ENCODE measurements at regions not wholly inside any gene's neighbourhood (a gene's known extent, or its start where the extent isn't known, plus 50 kb on each side); places are given as distances from the start of the nearest gene placed in this dataset.
"Not testable (repeated sequence)": the region's sequence is repeated elsewhere in the genome, so short reads cannot be mapped to it uniquely, and the experiment has no call there.

DNA sequence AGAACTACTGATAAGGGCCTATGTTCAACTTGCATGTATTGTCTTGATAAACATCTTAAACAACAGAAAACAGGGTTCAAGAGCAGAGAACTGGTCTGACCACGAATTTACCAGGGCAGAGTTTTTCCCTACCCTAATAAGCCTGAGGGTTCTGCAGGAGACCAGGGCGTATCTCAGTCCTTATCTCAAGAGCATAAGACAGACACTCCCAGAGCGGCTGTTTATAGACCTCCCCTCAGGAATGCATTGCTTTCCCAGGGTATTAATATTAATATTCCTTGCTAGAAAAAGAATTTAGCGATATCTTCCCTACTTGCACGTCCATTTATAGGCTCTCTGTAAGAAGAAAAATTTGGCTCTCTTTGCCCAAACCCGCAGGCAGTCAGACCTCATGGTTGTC lies 637.2 kb downstream of the EPM2A start:
- DNase-seq (ENCODE audit: low read depth, low spot score), result not testable (repeated sequence)

DNA sequence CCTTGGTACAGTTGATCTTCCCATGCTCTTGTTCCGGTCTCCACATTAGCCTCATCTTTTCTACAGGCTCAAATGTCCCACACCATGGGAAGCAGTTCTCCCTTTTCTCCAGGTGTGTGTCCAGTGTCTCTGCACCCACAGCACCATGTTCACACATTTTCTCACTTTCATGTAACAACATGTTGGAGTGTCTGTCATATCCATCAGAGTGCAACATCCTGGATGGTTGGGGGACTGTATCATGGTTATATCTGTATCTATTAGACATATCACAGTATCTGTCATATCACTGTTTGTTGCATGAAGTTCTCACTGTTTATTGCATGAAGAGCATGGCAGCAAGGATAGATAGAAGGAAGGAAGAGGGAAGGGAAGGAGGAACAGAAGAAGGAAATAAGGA lies 635.6 kb downstream of the EPM2A start:
- no peak for DNase-seq (ENCODE audit: low read depth, low spot score)

DNA sequence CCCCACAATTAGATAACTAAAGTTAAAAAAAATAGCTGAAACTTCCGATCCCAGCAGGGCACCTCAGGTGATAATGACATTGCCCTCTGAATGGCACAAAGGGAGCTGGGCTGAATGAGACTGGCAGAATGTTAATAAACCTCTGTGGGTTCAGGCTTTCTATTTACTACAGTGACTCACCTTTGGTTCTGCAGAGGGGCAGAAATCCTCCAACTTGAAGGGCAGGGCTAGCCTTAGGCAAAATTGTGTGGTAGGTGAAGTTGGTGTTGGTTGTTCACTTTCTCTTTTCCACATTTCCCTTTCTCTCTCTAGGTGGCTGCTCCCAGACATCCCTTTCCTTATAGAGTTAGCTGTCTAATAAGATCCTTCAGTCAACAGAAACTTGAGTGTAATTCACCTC lies 625.2 kb downstream of the EPM2A start:
- no peak for DNase-seq (ENCODE audit: low read depth, low spot score)

DNA sequence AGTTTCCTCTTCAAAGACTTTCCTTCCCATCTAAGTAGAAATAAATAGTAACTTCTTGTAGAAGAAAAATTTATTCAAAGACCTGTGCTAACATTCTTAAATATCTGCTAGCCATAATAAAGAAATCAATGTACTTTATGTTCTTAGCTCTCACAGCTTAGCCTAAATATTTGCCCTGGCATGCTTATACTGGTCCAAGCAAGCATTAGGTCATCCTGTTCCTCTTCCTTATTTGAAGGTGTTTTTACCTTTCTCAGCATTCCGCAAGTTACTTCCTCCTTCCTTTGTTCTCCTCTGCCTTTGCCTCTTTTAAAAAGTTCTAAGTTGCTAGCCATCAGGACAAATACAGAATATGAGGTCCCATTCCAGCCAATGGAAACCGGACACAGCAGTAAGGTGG lies 623.9 kb downstream of the EPM2A start:
- DNase-seq (ENCODE audit: low read depth, low spot score), result not testable (repeated sequence)

DNA sequence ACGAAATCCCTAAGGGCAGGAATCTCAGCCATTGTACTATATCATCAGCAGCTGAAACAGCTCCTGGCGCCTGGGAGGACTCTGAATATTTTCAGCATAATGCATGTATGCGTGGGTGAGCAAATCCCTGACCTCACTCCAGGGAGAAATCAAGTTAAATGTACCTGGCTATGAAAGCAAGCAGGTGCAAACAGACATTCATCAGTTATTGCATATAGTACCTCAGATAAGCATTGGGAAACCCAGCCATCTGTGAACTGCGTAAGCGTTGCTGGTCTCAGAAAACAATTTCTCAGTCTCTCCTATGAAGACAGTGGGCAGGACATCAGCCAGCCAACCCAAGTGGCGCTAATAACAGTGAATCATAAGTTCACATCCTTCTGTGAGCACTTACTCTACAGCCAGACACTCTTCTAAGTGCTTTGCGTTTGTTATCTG lies 622.6 kb downstream of the EPM2A start:
- peak; percentile 4 for DNase-seq (ENCODE audit: low read depth, low spot score)

DNA sequence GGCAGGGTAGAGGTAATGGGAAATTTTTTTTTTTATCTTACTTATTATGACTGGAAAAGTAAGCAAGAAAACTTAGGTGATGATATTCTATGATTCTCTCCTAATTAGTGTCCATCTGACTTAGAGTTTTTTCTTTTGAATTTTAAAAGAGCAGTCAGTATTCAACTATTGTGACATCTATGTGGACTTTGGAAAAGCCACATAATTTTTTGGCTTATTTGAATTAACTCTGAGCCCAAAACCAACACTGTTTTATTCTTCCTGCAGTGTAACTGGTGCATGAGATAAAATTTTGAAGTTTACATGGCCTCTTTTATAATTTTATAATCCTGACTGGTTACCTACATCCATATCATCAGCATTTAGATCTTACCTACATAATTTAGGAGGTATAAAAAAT lies 619.7 kb downstream of the EPM2A start:
- DNase-seq (ENCODE audit: low read depth, low spot score), result no peak

DNA sequence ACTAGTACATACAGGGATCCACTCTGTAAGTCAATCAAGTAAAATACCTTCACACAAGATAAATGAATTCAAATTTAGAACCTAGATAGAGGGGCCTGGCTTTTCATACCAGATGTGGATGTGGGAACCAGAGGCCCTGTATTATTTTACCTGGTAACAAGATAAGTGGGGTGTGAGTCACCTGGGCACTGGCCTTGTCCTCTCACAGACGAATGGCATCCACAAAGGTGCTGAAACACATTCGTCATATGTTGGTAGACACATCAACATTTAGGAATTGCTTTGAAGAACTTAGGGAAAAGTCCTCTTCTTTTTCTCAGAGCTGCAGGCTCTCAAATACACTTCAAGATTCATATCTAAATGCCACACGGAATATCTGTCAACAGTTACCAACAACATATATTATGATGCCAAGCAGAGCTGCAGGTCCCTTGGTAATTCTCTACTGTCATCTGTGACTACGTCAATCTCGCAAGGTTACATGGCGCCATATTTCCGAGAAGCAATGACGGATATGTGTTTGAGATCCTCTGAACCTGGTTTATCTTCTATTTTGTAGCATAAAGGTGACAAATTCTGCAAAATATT lies 618.6 kb downstream of the EPM2A start:
- DNase-seq (ENCODE audit: low read depth, low spot score), result no peak

DNA sequence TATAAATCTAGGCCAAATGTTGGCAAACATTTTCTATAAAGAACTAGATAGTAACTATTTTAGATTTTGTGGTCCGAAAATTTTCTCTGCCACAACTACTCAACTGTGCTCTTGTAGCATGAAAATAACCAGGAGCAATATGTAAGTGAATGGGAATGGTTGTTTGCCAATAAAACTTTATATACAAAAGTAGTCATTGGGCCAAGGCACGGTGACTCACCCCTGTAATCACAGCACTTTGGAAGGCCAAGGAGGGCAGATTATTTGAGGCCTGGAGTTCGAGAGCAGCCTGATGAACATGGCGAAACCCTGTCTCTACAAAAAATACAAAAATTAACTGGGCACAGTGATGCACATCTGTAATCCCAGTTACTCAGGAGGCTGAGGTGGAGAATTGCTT lies 617.1 kb downstream of the EPM2A start:
- no peak for DNase-seq (ENCODE audit: low read depth, low spot score)

DNA sequence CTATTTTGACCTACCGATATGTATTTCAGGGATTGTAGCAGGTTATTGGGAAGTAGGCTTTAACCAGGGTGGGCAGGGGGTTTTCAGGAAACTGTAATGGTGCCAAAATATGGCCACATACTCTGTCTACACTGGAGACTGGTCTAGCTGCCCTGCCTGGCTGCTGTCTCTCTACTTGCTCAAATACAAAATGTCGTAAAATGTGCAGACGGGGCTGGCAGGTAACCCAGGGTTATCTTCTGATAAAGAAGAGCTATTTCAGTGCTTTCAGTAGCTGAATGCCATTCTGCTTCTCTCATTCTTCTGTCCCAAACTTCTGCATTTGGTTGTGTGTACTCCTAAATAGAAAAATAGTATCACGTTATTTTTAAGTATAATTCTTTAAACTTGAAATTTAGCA lies 616.2 kb downstream of the EPM2A start:
- DNase-seq (ENCODE audit: low read depth, low spot score), result no peak

DNA sequence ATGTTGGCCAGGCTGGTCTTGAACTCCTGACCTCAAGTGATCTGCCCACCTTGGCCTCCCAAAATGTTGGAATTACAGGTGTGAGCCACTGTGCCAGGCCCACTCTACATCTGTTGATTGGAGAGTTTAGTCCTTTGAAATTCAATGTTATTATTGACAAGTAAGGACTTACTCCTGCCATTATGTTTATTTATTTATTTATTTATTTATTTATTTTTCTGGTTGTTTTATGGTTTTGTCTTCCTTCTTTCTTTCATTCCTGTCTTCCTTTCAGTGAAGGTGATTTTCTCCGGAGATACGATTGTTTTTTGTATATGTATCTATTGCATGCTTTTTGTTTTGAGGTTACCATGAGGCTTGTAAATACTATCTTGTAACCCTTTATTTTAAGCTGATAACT lies 602.6 kb downstream of the EPM2A start:
- no peak for DNase-seq (ENCODE audit: low read depth, low spot score)

DNA sequence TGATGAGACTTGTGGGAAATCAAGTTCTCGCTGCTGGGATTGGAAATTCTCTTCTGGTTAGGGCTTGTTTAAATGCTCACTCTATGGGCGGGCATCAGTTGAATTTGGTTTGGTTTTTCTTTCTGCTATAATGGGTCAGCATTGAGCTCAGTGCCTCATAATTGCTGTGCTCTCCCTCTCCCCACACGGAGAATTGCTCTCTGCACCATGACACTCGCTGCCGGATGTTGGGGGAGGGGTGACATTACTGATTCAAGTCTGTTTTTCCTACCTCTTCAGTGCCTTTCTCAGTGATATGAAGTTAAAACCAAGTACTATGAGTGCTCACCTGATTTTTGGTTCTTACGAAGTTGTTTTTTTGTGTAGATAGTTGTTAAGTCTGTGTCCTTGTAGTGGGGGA lies 599.6 kb downstream of the EPM2A start:
- DNase-seq (ENCODE audit: low read depth, low spot score), result no peak

DNA sequence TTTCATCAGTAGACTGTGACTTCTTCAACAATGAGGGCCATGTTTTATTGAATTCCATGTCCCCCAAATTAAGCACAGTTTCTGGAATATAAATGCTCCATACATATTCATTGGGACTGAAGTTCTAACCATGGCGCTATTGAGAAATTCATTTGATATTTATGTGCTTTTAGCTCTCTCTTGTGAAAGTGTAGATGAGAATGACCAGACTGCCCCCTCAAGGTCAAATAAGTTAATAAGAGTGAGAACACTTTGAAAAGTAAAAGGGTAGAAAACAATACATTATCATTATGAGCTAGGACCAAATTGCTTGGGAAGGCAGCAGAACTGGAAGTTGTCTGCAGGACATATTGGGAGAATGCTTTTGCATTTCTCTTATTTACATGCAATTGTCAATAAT lies 597.9 kb downstream of the EPM2A start:
- DNase-seq (ENCODE audit: low read depth, low spot score), result peak; percentile 31

DNA sequence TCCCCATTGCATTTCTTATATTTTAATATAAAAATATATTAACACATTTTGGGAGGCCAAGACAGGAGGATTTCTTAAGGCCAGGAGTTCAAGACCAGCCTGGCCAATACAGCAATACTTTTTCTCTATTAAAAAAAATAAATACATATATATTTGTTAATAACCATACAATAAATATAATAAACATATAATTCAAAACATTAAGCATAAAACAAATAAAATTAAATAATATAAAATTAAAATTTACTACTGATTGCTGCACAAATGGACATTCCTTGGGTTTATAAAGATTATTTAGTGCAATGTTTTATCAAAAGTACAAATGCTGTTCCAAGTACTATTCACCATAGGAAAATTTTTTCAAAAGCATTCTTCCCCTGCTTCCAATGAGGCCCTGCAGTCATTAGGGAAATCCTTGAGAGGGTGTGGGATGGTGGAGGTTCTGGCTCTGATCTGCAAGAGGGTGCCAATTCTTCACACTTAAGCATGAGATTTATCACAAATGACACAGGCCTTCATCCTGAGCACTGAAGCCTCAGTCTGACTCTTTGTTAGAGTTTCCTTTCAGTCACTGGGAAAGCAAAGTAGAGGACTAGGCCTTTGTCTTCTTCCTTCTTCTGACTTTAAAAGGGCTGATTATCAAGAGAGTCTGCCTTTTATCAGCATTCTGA lies 596.7 kb downstream of the EPM2A start:
- DNase-seq (ENCODE audit: low read depth, low spot score), result no peak

DNA sequence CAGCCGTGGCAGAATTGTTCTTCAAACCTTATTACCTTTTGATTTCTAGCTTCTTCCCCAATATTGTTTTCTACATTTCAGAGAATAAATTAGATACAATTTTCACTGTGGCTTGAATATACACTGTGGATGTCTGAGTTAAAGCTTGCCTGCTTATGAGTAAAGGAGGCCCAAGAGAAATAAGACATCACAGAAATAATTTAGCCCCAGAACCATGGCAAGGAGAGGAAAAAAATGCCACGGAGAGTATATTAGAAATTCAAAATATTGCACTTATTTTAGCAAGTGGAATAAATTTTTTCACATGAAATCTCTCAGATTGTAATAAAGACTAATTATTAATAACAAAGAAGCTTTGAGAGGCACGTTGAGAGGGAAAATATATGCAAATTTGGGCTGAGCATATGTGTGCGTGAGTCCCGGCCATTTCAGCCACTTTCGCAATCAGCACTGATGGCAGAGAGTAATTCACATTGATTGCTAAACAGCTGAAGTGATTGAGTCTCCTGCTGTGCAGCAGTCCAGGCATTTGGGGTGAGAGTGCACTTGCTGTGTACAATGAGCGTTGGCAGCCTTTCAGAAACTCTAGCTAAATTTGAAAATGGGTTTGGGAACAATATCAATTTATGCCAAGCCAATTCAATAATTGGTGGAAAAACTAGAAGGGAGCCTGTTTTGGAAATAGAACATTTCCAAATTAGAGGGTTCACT lies 596.0 kb downstream of the EPM2A start:
- no peak for DNase-seq (ENCODE audit: low read depth, low spot score)

DNA sequence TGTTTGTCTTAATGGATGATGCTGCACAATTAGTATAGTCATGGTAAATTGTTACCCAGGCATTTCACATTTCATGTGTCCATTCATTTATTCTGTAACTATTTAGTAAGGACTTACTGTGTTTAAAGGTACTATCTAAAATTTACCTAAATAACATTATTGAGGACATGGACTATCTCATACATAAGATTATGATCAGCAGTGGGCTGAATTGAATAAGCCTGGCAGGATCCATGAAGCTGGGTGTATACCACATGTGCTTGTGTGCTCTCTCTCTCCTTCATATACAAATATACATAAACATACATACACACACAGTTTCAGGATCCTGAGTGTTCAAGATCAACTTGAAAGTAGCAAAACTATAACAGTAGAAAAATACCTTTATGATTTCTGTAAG lies 595.4 kb downstream of the EPM2A start:
- no peak for DNase-seq (ENCODE audit: low read depth, low spot score)

DNA sequence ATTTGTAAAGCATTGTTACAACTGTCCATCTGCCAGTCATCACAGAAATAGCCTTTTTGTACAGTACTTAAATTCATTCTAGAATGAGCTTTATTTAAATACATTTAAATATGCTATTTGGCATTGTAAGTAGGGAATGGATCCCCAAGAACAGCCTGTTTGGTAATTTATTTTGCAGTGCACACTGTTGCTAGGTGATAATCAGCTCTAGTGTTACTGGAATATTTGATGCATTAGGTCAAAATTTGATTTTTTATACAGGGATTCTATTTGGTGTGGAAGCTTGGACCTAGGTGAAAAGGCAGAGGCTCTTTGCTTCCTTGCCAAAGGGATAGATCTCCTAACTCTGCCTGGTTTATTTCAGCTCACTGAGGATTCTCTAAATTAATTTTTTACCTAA lies 593.7 kb downstream of the EPM2A start:
- no peak for DNase-seq (ENCODE audit: low read depth, low spot score)

DNA sequence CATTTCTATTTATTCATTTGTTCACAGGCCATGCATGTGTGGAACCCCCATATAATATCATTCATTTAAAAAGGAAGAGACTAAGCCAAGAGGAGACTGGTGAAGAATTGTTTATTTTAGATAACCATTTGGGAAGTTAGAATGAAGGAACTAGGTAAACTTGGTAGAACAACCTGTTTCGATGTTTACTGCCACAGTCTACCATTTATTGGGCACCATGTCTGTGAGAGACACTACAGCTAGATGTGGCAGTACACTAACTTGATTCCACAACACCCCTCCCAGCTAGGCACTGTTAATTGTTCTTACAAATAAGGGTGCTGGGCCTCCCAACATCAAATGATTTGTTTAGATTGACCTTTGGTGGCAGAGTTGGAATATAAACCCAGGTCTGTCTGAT lies 592.4 kb downstream of the EPM2A start:
- no peak for DNase-seq (ENCODE audit: low read depth, low spot score)

DNA sequence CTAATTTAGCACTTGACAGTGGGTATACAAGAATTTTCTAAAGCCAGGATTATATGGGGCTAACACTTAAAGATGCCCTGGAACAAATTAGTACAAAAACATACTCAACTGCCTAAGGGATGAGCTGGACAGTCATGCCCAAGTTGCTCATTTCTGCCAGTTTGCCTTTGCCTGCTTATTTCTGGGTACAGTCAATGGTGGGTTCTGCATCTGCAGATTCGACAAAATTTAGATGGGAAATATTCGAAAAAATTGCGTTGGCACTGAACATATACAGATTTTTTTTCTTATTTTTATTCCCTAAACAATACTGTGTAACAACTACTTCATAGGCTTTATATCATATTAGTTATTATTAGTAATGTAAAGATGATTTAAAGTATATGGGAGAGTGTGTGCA lies 591.9 kb downstream of the EPM2A start:
- no peak for DNase-seq (ENCODE audit: low read depth, low spot score)

DNA sequence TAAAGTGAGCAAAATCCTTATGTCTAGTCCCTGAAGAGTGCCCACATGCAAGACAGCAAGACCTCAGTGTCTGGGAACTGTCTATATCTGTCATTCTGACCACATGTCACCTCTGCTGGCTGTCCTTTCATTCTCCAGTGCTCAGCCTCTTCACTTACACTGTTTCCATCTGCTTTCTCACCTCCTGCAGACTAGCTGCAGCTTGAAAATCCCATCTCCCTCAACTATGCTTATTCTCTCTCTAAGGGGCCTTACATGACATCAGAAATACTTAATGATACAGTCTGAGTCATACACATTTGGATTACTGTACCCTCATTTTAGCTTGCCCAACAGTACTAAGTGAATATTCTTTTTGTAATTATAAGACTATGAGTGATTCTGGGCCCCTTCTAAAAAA lies 587.8 kb downstream of the EPM2A start:
- DNase-seq (ENCODE audit: low read depth, low spot score), result peak; percentile 44

DNA sequence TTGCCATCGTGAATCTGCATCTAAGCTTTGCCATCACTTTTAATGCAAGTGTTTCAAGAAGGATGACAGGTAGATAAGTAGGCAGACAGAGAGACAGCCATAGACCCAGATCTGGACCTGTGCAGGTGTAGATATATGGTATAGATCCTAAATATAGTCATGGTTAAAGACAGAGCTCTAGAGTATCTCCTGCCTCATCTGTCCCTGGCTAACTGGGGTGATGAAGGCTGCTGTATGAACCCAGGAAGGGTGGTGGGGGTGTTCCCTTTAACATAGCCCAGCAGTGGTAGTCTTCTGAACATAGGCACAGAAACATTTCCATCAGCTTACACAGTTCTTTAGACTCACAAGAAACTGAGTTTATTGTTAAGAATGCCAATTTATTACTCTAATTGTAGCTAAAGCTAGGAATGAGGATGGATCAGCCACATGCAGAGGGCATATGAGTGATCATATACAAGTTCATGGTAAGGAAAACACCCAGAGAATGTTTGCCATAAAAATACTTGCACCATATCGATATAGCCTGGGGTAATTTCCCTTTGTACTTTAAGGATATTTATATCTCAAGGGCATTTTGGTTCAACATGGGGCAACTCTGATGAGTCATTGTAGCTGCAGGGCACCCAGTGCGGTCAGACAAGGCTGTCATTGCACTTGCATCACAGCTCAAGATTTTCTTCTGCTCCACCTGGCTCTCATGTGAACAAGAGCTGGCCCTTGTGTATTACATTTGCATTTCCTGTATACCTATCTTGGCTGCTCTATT lies 587.2 kb downstream of the EPM2A start:
- DNase-seq (ENCODE audit: low read depth, low spot score), result peak; percentile 76

DNA sequence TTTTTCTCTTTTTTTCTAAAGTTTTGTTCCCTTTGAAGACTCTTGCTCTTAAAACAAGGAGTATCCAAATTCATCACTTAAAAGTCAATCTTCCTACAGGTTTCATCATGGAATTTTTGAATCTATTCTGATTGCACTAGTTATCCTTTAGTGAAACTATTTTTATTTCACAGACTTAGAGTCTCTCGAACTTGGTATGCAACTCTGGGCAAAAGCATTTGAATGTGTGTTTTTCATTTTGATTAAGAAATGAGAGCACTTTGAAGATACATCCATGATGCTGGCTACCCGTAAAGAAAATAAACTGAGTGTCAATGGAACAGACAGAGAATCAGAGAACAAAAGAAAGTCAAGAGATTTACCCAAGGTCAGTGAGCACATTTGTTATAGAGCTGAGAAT lies 586.5 kb downstream of the EPM2A start:
- DNase-seq (ENCODE audit: low read depth, low spot score), result no peak

DNA sequence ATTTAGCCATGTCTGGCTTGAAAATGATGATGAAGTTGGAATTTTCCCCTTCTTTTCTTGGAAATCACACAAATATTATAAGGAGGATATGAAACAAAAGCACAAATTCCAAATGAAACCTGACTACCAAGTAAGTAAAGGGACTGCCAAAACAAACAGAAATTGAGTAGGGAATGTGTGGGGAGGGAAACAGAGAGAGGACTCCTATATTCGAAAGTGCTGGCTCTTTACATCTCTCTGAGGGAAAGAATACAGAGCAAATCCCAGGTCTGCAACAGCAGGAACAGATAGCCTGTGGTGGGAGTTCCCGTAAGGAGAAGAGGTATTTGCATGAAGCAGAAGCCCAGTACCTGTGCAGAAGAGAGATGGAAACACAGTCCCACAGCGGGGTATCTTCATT lies 583.7 kb downstream of the EPM2A start:
- peak; percentile 46 for DNase-seq (ENCODE audit: low read depth, low spot score)

Measured in astrocyte of the hippocampus (primary cell).